Activated naive CD4-positive, alpha-beta T cell treated with anti-CD3 and anti-CD28 coated beads, Interleukin-2, amount 50 U/mL, for 72 hours (primary cell): ENCODE measurements at regions not wholly inside any gene's neighbourhood (a gene's known extent, or its start where the extent isn't known, plus 50 kb on each side); places are given as distances from the start of the nearest gene placed in this dataset.

Experiments used
- ATAC-seq, 2 donors: fragments of 150-1000 bp; cut with Tn5 transposase; 2 replicates each; pipeline ENCODE4 v1.10.0; 2021; ENCODE audit warnings: mild to moderate bottlenecking in 2 of 2, moderate library complexity in 2 of 2
- DNase-seq, 2 donors: peaks; one replicate each; pipeline ENCODE4 v3.0.0; 2021 to 2022; ENCODE audit warnings: low spot score in 2 of 2
- H3K27ac Mint-ChIP-seq, 2 donors: one replicate each; pipeline ENCODE4 v1.8.0; 2022; ENCODE audit warnings: mild to moderate bottlenecking in 2 of 2, mixed read lengths in 2 of 2
- H3K36me3 Mint-ChIP-seq, 2 donors: one replicate each; pipeline ENCODE4 v1.8.0; 2022; ENCODE audit warnings: mixed read lengths in 2 of 2
- H3K9me3 Mint-ChIP-seq, 2 donors: one replicate each; pipeline ENCODE4 v1.8.0; 2022; ENCODE audit warnings: mixed read lengths in 2 of 2

DNA sequence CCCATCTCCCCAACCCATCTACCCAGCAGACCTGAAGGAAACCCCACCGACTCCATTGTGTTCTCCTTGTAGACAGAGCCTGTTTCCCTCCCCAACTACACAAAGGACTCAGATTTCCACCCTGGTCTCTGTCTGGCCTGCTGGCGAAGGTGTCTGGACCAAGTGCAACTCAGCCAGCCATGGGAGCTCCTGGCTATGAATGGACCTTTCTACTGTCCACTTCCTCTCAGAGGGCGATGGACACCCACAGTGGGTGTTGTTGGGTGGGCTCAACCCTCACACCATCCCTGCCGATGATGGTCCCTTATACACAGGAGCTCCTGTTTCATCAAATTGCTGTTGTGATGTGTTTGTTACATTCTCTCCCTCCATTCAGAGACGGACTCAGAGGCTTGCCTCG, 112.5 kb upstream of the PHACTR3 start:
- H3K36me3 Mint-ChIP-seq: no peaks in the 10 kb centered on the region
- ATAC-seq (no peak), DNase-seq (no peak)
- H3K27ac Mint-ChIP-seq: no peak overlapping the region
- no peaks in the 10 kb centered on the region for H3K9me3 Mint-ChIP-seq

GRCh38 chr20:59493926-59494325, 110.4 kb upstream of the PHACTR3 start:
- H3K36me3 Mint-ChIP-seq: no peaks in the 10 kb centered on the region
- ATAC-seq: no peak
- peak overlapping the region in 1 of 2 donors; percentile 56 for H3K27ac Mint-ChIP-seq

DNA sequence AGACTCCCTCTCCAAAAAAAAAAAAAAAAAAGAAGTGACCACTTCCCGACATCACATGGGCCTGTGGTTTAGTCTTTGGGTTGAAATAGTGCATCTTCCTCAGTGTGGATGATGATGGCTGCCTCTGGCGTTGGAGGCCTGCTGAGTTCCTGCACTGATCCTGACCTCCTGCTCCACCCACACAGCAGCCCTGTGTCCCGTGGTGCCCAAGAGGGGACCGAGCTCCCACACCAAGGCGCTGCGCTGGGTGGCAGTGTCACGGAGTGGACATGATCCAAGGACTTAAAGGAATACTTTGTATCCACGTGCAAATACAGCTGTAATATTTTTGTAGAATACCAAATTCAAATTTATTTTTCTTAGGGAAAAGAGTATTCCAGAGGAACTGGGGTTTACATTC, 109.2 kb upstream of the PHACTR3 start:
- peaks cover 5% of the 10 kb centered on the region in 2 donors for H3K9me3 Mint-ChIP-seq
- no peak overlapping the region for H3K27ac Mint-ChIP-seq
- peaks cover 0 to 5% of the 10 kb centered on the region in 2 donors for H3K36me3 Mint-ChIP-seq

More at GRCh38 chr20:59493926-59494325, 110.4 kb upstream of the PHACTR3 start:
- no peak for DNase-seq
- no peaks in the 10 kb centered on the region for H3K9me3 Mint-ChIP-seq

DNA sequence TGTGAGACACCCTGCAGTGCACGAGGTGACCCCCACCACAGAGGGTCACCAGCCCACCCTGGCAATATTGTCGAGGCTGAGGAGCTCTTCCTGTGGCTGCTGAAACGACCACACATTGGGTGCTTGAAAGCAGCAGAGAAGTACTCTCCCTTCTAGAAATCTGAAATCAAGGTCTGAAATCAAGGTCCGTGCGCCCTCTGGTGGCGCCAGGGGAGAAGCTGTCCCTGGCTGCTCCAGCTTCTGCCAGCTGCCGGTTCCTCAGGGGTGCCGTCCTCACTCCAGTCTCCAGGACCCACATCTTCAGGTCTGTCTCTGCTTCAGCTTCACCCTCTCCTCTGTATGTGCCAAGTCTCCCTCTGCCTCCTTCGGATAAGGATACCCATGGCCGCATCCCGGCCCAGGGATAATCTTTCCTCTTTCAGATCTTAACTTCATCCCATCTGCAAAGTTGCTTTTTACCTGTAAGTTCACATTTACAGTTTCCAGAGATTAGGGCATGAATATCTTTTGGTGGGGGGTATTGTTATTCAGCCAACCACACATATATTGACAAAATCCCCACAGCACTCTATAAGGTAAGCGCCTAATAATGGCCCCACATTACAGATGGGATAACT, 108.3 kb upstream of the PHACTR3 start:
- Mint-ChIP-seq H3K9me3 (peaks cover 5% of the 10 kb centered on the region in 2 donors), H3K27ac (no peak overlapping the region), H3K36me3 (peaks cover 0 to 5% of the 10 kb centered on the region in 2 donors)
- ATAC-seq (peak; percentile 56 to 67), DNase-seq (peak in 1 of 2 donors; percentile 73)

More for the DNA sequence above, 109.2 kb upstream of the PHACTR3 start:
- no peak for DNase-seq
- ATAC-seq: no peak

GRCh38 chr20:59498291-59498690, 106.0 kb upstream of the PHACTR3 start:
- peaks cover 5% of the 10 kb centered on the region in 2 donors for H3K9me3 Mint-ChIP-seq
- no peak overlapping the region for H3K27ac Mint-ChIP-seq
- peaks cover 0 to 5% of the 10 kb centered on the region in 2 donors for H3K36me3 Mint-ChIP-seq
- DNase-seq (no peak), ATAC-seq (no peak)

- DNase-seq (no peak), ATAC-seq (no peak)
- Mint-ChIP-seq H3K27ac (no peak overlapping the region), H3K9me3 (peaks cover 5% of the 10 kb centered on the region in 2 donors), H3K36me3 (peaks cover 0 to 5% of the 10 kb centered on the region in 2 donors)
These were observed 104.5 kb upstream of the PHACTR3 start for GRCh38 chr20:59499863-59500262.

- Mint-ChIP-seq H3K36me3 (no peaks in the 10 kb centered on the region), H3K27ac (no peak overlapping the region), H3K9me3 (no peaks in the 10 kb centered on the region)
- DNase-seq (no peak), ATAC-seq (no peak)
These were observed 95.6 kb upstream of the PHACTR3 start for GRCh38 chr20:59508729-59509128.

DNA sequence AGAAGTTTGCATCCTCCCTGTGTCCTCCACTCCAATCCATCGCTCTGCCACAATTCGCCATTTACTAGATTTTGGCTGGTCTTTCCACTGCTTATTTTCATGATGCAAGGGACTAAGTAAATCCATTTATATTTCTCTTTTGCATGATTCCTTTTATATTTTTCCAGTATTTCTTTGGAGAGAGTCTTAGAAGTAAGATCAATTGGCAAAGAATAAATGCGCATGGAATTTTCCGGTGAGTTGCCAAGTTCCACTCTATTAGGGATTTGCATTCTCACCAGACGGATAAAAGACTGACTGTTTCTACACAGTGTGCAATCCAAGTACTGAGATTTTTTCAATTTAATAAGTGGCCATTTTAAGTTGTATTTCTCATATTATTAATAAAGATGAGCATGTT, 91.7 kb upstream of the PHACTR3 start:
- no peak overlapping the region for H3K27ac Mint-ChIP-seq
- ATAC-seq: no peak

GRCh38 chr20:59514554-59514953, 89.8 kb upstream of the PHACTR3 start:
- no peaks in the 10 kb centered on the region for H3K9me3 Mint-ChIP-seq
- no peak for DNase-seq
- ATAC-seq: no peak
- H3K27ac Mint-ChIP-seq: no peak overlapping the region
- H3K36me3 Mint-ChIP-seq: no peaks in the 10 kb centered on the region

More for the DNA sequence above, 91.7 kb upstream of the PHACTR3 start:
- no peaks in the 10 kb centered on the region for H3K36me3 Mint-ChIP-seq
- no peaks in the 10 kb centered on the region for H3K9me3 Mint-ChIP-seq
- no peak for DNase-seq

DNA sequence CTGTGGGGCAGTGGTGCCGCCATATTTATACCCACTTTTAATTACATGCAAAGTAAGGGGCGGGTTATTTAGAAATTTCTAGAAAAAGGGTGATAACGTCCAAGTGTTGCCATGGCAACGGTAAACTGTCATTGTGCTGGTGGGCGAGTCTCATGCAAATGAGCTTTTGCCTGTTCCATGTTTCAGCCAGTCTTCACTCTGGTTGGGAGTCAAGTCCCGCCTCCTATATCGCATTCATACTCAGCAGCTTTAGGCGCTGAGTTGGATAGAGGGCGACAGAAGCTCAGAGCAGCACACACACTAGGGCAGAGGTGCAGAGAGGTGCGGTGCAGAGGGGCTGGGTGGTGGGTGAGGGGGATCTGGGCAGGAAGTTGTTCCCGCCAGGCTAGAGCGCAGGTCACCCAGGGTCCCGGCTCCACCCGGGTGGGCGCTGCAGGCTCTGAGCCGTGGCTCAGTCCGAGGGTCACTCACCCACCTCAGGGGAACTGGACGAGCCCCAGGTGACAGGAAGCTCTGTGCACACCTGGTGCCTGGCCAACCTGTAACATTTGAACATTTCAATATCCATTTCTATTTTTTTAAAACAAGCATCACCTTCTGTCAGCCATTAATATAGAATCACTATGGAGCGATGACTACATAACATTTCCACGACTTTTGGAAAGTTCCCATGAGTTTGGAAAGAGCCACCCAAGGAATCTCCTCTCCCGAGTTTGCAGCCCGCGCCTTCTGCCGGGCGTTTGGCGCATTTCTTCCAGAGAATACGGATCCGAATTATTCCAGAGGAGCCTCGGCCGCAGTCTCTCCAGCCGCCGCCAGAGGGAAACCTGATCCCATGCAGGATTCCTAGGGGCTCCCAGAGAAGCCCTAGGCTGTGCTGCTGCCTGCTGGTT, 89.1 kb upstream of the PHACTR3 start:
- Mint-ChIP-seq H3K36me3 (no peaks in the 10 kb centered on the region), H3K27ac (no peak overlapping the region), H3K9me3 (no peaks in the 10 kb centered on the region)
- DNase-seq (no peak), ATAC-seq (no peak)

- no peak overlapping the region for H3K27ac Mint-ChIP-seq
- no peaks in the 10 kb centered on the region for H3K9me3 Mint-ChIP-seq
- no peaks in the 10 kb centered on the region for H3K36me3 Mint-ChIP-seq
- DNase-seq (no peak), ATAC-seq (no peak)
These were observed 88.5 kb upstream of the PHACTR3 start for GRCh38 chr20:59515906-59516209.

GRCh38 chr20:59518881-59519706, 85.2 kb upstream of the PHACTR3 start:
- Mint-ChIP-seq H3K36me3 (no peaks in the 10 kb centered on the region), H3K27ac (no peak overlapping the region), H3K9me3 (no peaks in the 10 kb centered on the region)
- DNase-seq (no peak), ATAC-seq (peak; percentile 48 to 59)

GRCh38 chr20:59519707-59520014, 84.7 kb upstream of the PHACTR3 start:
- Mint-ChIP-seq H3K9me3 (no peaks in the 10 kb centered on the region), H3K36me3 (no peaks in the 10 kb centered on the region), H3K27ac (no peak overlapping the region)
- DNase-seq: no peak
- ATAC-seq: no peak

DNA sequence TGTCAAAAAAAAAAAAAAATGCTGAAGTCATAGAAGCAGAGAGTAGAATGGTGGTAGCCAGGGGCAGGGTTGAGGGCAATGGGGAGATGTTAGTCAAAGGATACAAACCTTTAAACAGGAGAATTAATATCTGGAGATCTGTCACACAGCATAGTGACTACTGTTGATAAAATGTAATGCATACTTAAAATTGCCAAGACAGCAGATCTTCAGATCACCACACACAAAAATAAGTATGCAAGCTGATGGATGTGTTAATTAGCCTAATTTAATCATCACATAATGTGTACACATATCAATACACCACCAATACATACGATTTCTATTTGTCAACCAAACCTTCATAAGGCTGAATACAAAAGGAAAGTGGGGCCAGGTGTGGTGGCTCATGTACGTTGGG, 83.5 kb upstream of the PHACTR3 start:
- no peak for DNase-seq
- Mint-ChIP-seq H3K9me3 (no peaks in the 10 kb centered on the region), H3K27ac (no peak overlapping the region), H3K36me3 (no peaks in the 10 kb centered on the region)
- no peak for ATAC-seq

GRCh38 chr20:59525500-59526241, 78.7 kb upstream of the PHACTR3 start:
- DNase-seq (peak in 1 of 2 donors; percentile 48), ATAC-seq (peak in 1 of 2 donors; percentile 32)
- Mint-ChIP-seq H3K36me3 (no peaks in the 10 kb centered on the region), H3K27ac (no peak overlapping the region), H3K9me3 (no peaks in the 10 kb centered on the region)

GRCh38 chr20:59526242-59527225, 77.8 kb upstream of the PHACTR3 start:
- ATAC-seq (no peak), DNase-seq (no peak)
- H3K27ac Mint-ChIP-seq: no peak overlapping the region
- no peaks in the 10 kb centered on the region for H3K9me3 Mint-ChIP-seq
- H3K36me3 Mint-ChIP-seq: no peaks in the 10 kb centered on the region
